Gastrocnemius medialis (tissue), 4 donors: ENCODE measurements at regions not wholly inside any gene's neighbourhood (a gene's known extent, or its start where the extent isn't known, plus 50 kb on each side); places are given as distances from the start of the nearest gene placed in this dataset.

Source experiments
- ATAC-seq, 2 donors: fragments of 150-250 bp; one replicate each; pipeline ENCODE4 v1.9.1; 2016
- DNase-seq, 2 donors: peaks; one replicate each; pipeline ENCODE4 v3.0.0-alpha.2; 2019
- H3K27ac ChIP-seq, 4 donors: fragments of 200-600 bp; sonication (generic); 1 replicate in 1 of 4; 2 replicates in 3 of 4; pipeline ENCODE4 v1.5.1; 2016 to 2018; ENCODE audit warnings: mild to moderate bottlenecking in 2 of 4, moderate library complexity in 1 of 4
- H3K27me3 ChIP-seq, 3 donors: fragments of 200-600 bp; sonication (generic) in 2 of 3; 1 replicate in 1 of 3; 2 replicates in 2 of 3; pipeline versions ENCODE4 v1.5.1 to v1.6.0; 2016 to 2019; ENCODE audit warnings: mild to moderate bottlenecking in 1 of 3, moderate library complexity in 1 of 3
- H3K36me3 ChIP-seq, 2 donors: fragments of 200-600 bp; sonication (generic) in 1 of 2; one replicate each; pipeline ENCODE4 v1.5.1; 2017 to 2018
- H3K4me1 ChIP-seq, 2 donors: fragments of 200-600 bp; sonication (generic) in 1 of 2; one replicate each; pipeline ENCODE4 v1.5.1; 2016 to 2017; ENCODE audit warnings: mild to moderate bottlenecking in 2 of 2
- H3K4me3 ChIP-seq, 4 donors: fragments of 200-600 bp; sonication (generic) in 3 of 4; 1 replicate in 1 of 4; 2 replicates in 3 of 4; pipeline ENCODE4 v1.5.1; 2016 to 2019; ENCODE audit warnings: mild to moderate bottlenecking in 2 of 4
- H3K9me3 ChIP-seq, 3 donors: fragments of 200-600 bp; sonication (generic) in 2 of 3; 1 replicate in 1 of 3; 2 replicates in 2 of 3; pipeline ENCODE4 v1.5.1; 2016 to 2019
- CTCF ChIP-seq, 5 experiments: fragments of 450-650 bp in 3 of 5; fragments of 200-600 bp in 2 of 5; sonication (generic) in 2 of 5; IDR thresholded peaks in 4 of 5; conservative IDR thresholded peaks in 1 of 5; 1 replicate in 4 of 5; 2 replicates in 1 of 5; pipeline ENCODE4 v1.5.1; 2016 to 2019; ENCODE audit warnings: antibody characterized with exemption in 5 of 5, mild to moderate bottlenecking in 3 of 5, moderate library complexity in 3 of 5
- POLR2A ChIP-seq, 2 donors: fragments of 450-650 bp; IDR thresholded peaks; one replicate each; pipeline ENCODE4 v1.6.1; 2017; ENCODE audit warnings: antibody characterized with exemption in 2 of 2, mild to moderate bottlenecking in 2 of 2, moderate library complexity in 2 of 2
- in situ Hi-C, 4 donors: fragments of 200-750 bp; cut with MboI; loops; one replicate each; pipeline versions ENCODE4 v1.15.0 to v1.8.0; 2017; ENCODE audit warnings: low sequenced_read_pairs in 4 of 4
- intact Hi-C: fragments of 100-400 bp; cut with DNase I; formaldehyde crosslinking; loops from one replicate; pipeline ENCODE4 v1.15.1; 2023; ENCODE audit warnings: low total_unique reads

DNA sequence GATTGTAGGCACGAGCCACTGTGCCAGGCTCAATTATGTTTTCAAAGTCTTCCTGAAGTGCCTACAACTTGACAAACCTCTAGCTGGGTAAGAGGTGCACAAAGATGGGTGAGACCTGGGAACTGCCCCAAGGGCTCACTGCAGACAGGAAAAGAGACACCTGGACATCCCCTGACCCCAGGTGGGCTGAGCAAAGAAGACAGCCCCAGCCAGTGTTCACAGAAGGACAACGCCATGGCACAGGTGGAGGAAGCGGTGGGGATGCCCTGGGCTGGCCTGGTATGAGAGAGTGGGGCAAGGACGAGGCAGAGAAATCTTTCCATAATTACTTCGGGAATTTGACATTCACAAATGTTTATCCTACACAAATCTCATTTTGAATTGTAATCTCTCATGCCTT is 278.9 kb downstream of the SMOC2 start:
- TF ChIP-seq CTCF (IDR thresholded peaks at IDR 0.05 in 4 of 5, conservative IDR thresholded peaks at IDR 0.05 in 1 of 5) (no peak), POLR2A (IDR thresholded peaks at IDR 0.05) (no peak)
- intact Hi-C loops (no loop called here), in situ Hi-C loops (no loop called here)
- Histone ChIP-seq H3K27me3 (no peaks in the 10 kb centered on the region), H3K4me3 (no peak overlapping the region), H3K36me3 (no peaks in the 10 kb centered on the region), H3K4me1 (no peaks in the 10 kb centered on the region), H3K27ac (no peak overlapping the region), H3K9me3 (no peaks in the 10 kb centered on the region)
- no peak for ATAC-seq
- DNase-seq, result no peak

DNA sequence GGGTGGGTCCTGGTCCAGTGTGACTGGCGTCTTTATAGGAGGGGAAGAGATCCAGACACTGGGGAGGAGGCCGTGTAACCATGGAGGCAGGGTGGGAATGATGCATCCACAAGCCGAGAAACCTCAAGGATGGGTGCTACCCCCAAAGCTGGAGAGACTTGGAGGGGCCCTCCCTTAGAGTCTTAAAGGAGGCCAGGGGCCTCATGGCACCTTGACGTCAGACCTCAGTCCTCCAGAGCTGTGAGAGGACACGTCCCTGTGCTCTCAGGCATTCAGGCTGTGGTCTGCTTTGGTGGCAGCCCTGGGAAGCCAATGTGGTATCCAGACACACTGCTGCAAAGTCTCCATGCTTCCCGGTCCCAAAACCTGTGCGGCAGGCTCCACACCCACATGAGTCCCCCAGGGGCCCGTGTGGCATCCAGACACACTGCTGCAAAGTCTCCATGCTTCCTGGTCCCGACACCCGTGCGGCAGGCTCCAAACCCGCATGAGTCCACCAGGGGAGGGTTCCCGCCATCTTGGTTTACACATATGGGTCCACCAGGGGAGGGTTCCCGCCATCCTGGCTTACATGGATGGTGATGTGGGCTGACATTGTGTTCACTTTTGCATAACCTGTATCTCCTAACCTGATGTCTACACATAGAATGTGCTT is 278.0 kb downstream of the SMOC2 start:
- in situ Hi-C loops (no loop called here), intact Hi-C loops (no loop called here)
- ATAC-seq (no peak), DNase-seq (no peak)
- TF ChIP-seq POLR2A (IDR thresholded peaks at IDR 0.05) (no peak), CTCF (IDR thresholded peaks at IDR 0.05 in 4 of 5, conservative IDR thresholded peaks at IDR 0.05 in 1 of 5) (no peak)
- no peaks in the 10 kb centered on the region for H3K4me1 ChIP-seq
- H3K27ac ChIP-seq, result no peak overlapping the region
- no peaks in the 10 kb centered on the region for H3K36me3 ChIP-seq
- H3K4me3 ChIP-seq, result no peak overlapping the region
- no peaks in the 10 kb centered on the region for H3K9me3 ChIP-seq
- no peaks in the 10 kb centered on the region for H3K27me3 ChIP-seq
